ENCODE measurements at regions not wholly inside any gene's neighbourhood (a gene's known extent, or its start where the extent isn't known, plus 50 kb on each side); places are given as distances from the start of the nearest gene placed in this dataset.

DNA sequence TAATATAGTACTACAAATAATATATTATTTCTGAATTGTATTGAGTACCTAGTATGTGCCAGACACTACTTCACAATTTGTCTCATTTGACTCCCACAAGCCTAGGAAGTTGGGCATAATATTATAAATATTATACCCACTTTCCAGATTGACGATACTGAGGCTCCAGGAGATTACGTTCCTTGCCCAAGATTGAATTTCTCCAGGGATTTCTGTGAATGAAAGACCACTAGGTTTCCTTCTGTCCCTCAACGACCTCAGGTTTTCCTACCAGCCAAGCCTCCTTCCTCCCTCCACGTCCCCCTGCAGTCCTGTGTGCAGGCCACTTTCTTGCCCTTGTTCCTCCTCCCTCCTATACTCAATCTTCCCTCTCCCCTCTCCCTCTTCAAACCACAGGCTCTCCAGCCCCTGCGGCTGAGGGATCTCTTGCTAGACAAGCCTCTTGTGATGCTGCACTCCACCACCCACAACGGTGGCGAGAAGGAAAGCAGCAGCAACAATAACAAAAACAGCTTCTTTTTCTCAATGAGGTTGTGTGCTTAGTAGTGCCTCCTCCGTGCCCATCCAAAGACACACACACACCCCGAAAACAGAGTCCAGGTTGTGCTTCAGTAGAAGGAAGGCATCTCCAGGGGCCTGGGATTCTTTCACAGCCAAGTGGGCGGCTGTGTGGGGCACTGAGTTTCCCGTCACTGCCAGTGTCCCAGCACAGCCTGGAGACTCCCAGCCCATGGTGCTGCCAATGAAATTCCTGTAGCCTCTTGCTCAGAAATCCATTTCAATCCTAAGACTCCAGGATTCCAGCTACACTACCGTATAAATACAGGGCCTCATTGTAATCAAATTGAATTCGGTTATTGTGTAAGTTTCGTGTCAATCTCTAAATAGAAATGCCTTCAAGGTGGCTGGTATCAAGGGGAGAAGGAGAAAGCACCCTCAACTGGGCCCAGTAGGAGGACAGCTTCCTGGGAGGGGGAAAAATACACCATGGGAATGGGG lies 94.4 kb downstream of the NCR2 start:
- DNase-seq, result no peak

GRCh38 chr6:41430875-41431274 lies 95.5 kb downstream of the NCR2 start:
- no peak for DNase-seq

GRCh38 chr6:41432280-41432679 lies 96.9 kb downstream of the NCR2 start:
- no peak for DNase-seq

DNA sequence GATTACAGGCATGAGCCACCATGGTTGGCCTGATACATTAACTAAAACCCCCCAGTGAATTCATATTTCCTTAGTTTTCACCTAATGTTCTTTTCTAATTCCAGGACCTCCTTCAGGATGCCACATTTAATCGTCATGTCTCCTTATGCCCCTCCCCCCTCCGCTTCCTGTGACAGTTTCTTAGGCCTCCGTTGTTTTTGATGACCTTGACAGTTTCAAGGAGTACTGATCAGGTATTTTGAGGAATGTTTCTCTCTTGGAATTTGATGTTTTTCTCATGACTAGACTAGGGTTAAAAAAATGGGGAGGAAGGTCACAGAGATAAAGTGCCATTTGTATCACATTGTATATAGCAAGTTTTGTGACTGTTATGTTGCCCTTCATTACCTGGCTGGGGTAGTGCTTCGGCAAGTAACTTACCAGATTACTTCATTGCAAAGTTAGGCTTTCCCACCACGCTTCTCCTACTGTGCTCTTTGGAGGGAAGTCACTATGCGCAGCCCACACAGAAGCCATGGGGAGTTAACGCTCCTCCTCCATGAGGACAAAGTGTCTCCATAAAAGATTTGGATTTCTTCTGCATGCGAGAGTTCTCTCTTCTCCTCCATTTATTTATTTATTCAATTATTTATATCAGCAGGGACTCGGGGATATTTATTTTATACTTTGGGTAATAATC lies 99.5 kb downstream of the NCR2 start:
- no peak for DNase-seq

GRCh38 chr6:41437604-41438003 lies 102.2 kb downstream of the NCR2 start:
- no peak for DNase-seq

DNA sequence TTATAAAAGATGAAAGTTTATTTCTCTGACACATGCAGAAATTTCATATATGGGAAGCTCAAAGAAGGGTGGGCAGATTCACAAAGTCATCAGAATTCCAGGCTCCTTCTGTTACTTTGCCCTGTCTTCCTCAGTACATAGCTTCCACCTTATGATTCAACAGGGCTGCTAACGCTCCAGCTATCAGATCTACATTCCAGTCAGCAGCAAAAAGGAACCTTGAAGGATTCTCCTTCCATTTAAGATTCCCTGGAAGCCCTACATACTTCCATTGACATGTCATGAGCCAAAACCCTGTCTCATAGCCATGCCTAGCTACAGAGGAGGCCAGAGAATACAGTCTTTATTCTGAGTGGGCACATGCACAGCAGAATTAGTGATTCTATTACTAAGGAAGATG lies 103.3 kb downstream of the NCR2 start:
- DNase-seq, result no peak

DNA sequence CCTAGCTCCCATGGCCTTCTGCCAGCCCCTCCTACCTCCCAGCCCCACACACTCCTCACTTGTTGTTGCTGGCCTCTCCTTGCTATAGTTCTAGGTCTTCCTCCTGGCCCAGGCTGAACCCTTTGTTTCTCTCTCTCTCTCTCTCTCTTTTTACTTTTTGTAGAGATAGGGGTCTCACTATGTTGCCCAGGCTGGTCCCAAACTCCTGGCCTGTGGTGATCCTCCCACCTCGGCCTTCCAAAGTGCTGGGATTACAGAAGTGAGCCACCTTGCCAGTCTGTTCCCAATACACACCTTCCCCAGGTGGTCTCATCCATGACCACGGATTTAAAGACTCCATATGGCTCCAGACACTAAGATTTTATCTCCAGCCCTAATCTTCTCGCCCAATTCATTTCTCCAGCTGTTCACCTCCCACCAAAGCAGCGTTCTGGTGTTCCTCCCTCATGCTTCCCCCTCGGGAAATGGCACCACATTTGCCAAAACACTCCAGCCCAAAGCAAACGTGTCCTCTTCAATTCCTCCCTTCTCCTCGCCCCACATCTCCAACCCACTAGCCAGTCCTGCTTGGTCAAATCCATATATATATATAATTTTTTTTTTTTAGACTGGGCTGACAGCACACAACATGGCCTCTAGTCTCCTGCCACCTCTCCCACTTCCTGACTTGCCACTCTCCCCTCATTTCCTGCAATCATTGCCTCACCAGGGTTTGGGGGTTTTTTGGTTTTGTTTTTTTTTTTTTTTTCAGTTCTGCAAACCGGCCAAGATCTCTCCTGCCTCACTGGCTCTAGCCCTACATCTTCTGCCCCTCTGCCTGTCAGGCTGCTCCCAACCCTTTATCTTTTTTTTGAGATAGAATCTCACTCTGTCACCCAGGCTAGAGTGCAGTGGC lies 104.4 kb downstream of the NCR2 start:
- DNase-seq, result peak; percentile 34

DNA sequence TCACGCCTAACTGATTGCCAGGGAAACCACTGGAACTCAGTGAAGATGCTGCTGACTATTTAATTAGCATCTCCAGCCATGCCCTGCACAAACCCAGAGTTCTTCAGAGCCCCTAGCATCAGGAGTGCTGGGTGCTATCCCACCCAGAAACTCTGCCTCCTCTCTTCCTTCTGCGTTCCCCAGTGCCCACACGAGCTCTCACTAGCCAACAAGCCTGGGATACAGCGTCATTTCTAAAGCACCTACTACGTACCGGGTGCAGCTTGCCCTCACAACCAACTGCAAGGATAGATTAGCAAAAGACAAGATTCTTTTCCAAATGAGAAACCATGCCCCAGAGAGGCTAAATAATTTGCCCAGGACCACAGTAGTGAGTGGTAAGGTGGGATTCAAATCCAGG lies 105.2 kb upstream of the FOXP4 start:
- no peak for DNase-seq

GRCh38 chr6:41441598-41442351 lies 104.4 kb upstream of the FOXP4 start:
- no peak for DNase-seq

- no peak for DNase-seq
Measured at GRCh38 chr6:41442352-41442672, 103.9 kb upstream of the FOXP4 start.

DNA sequence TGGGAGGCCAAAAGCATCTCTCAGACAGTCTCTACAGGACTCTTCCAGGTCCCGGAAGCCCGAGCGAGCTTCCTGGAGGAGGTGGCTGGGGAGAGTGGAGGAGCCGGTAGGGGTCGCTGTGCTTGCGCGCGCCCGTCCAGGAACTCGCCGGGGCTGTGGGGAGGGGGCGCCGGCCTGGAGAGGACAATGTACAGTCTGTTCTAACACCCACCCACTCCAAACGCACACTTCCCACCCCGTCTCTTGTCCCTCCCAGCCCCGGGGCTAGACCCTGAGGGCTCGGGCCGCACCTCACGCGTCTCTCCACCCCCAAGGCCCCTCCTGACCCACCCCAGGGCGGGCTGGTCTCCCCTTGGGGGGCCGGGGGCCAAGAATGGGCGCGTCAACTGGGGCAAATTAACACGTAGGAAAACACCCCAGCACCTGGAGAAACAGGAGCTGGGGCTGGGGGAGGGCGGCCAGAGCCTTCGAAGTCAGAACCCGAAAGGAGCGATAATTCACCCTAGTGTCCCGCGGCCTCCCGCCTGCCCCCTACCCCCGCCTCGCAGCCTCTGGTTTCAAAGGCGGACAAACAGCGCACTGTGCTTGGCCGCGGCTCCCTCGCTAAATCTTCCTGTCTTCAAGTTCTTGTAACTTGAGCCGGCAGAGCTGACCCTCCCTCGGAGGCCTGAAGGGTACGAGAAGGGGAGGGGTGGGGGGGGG lies 103.2 kb upstream of the FOXP4 start:
- DNase-seq, result no peak

- no peak for DNase-seq
Measured at GRCh38 chr6:41443616-41444525, 102.3 kb upstream of the FOXP4 start.

GRCh38 chr6:41445261-41445660 lies 100.9 kb upstream of the FOXP4 start:
- no peak for DNase-seq

DNA sequence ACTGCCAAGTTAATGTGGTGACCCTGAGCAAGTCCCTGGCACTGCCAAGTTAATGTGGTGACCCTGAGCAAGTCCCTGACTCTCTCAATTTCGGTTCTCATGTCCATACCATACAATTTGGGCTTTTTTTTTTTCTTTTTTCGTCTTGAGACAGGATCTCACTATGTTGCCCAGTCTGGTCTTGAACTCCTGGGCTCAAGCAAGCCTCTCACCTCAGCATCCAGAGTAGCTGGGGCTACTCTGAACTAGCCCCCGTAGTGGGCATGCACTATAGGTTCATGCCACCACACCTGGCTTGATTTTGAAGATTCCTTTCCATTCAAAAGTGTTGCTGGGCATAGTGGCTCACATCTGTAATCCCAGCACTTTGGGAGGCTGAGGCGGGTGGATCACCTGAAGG lies 100.0 kb upstream of the FOXP4 start:
- no peak for DNase-seq

DNA sequence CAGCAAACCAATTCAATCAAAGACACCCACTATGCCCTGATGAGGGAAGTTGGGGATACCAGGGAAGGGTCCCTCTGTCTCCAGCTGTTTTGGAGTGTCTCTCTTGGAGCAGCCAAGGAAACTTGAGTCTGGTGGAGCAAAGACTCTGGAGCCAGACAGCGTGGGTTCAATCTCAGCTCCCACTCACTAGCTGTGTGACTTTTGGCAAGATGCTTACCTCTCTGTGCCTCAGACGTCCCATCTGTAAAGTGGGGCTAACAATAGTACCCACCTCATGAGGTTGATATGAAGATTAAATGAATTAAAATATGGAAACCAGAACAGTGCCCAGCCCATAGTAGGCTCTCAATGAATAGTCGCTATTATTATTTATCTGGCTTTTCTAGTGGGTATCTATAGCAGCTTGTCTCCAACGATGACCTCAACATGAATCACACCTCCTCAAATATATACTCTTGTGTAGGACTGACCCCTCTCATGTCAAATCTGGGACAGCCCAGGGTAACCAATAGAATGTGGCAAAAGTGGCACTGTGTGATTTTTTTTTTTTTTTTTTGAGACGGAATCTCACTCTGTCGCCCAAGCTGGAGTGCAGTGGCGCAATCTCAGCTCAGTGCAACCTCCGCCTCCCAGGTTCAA lies 99.2 kb upstream of the FOXP4 start:
- no peak for DNase-seq

DNA sequence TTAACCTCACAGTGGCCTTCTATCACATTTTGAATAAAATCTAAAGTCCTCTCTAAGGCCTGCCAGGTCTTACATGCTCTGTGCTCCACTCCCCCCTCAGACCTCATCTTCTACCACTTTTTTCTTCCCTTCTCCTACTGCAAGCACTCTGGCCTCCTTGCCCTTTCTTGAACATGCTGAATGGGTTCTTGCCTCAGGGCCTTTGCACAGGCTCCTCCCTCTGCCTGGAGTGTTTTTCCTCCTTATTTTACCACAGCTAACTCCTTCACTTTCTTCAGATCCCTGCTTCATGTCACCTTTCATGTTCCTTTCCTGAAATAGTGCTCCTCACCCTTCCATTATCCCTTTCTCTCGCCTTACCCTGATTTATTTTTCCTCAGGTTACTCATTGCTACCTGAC lies 97.9 kb upstream of the FOXP4 start:
- DNase-seq, result no peak

- DNase-seq, result no peak
Measured at GRCh38 chr6:41449399-41450245, 96.6 kb upstream of the FOXP4 start.

DNA sequence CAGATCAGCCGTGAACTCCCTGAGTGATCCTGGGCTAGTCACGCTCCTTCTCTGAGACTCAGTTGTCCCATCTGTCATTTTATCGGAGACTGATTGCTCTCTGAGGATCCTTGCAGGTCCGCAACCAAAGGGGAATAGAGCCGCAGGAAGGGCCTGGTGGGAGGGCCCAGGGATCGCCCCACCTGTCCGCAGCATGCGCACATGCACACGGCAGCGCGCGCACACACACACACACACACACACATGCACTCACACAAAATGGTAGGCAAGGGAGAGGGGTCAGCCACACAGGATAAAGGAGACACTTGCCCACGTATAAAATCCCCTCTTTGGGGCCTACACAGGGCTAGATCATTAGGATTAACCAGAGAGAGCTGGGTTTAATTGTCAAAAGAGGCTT lies 95.6 kb upstream of the FOXP4 start:
- no peak for DNase-seq

GRCh38 chr6:41451039-41451438 lies 95.1 kb upstream of the FOXP4 start:
- DNase-seq, result no peak

All from CD4-positive, alpha-beta T cell treated with Interferon gamma for 1 hour (primary cell).